Fibroblast of skin of scalp (primary cell): ENCODE measurements at regions not wholly inside any gene's neighbourhood (a gene's known extent, or its start where the extent isn't known, plus 50 kb on each side); places are given as distances from the start of the nearest gene placed in this dataset.
"Not testable (repeated sequence)": the region's sequence is repeated elsewhere in the genome, so short reads cannot be mapped to it uniquely, and the experiment has no call there.

ENCODE experiments used
- DNase-seq: peaks from one replicate; pipeline ENCODE4 v3.0.0-alpha.2; 2013

GRCh38 chr6:93081901-93082300 is 337.5 kb downstream of the EPHA7 start:
- DNase-seq, result no peak

GRCh38 chr6:93079061-93079460 is 340.3 kb downstream of the EPHA7 start:
- no peak for DNase-seq

GRCh38 chr6:93073811-93074210 is 345.5 kb downstream of the EPHA7 start:
- no peak for DNase-seq

GRCh38 chr6:93069856-93070255 is 349.5 kb downstream of the EPHA7 start:
- DNase-seq, result no peak

- no peak for DNase-seq
These were observed 359.4 kb downstream of the EPHA7 start for GRCh38 chr6:93059911-93060310.

GRCh38 chr6:93057584-93057983 is 361.8 kb downstream of the EPHA7 start:
- no peak for DNase-seq

- no peak for DNase-seq
These were observed 371.0 kb downstream of the EPHA7 start for GRCh38 chr6:93048381-93048780.

GRCh38 chr6:93047033-93047432 is 372.3 kb downstream of the EPHA7 start:
- DNase-seq, result no peak

- DNase-seq, result no peak
These were observed 374.2 kb downstream of the EPHA7 start for GRCh38 chr6:93045156-93045555.

- peak; percentile 45 for DNase-seq
These were observed 379.0 kb downstream of the EPHA7 start for GRCh38 chr6:93040375-93040774.

- DNase-seq, result peak; percentile 2
These were observed 382.5 kb downstream of the EPHA7 start for GRCh38 chr6:93036835-93037234.

- DNase-seq, result no peak
These were observed 383.6 kb downstream of the EPHA7 start for GRCh38 chr6:93035756-93036155.

GRCh38 chr6:93021235-93021915 is 398.0 kb downstream of the EPHA7 start:
- DNase-seq, result no peak

GRCh38 chr6:93017626-93018025 is 401.7 kb downstream of the EPHA7 start:
- DNase-seq, result no peak

GRCh38 chr6:93017213-93017612 is 402.1 kb downstream of the EPHA7 start:
- DNase-seq, result no peak

- DNase-seq, result no peak
These were observed 406.3 kb downstream of the EPHA7 start for GRCh38 chr6:93013054-93013453.

GRCh38 chr6:93008375-93008774 is 411.0 kb downstream of the EPHA7 start:
- DNase-seq, result no peak

GRCh38 chr6:92989656-92990055 is 429.7 kb downstream of the EPHA7 start:
- no peak for DNase-seq

- no peak for DNase-seq
These were observed 440.1 kb downstream of the EPHA7 start for GRCh38 chr6:92979281-92979680.

GRCh38 chr6:92977018-92977417 is 442.3 kb downstream of the EPHA7 start:
- no peak for DNase-seq

- no peak for DNase-seq
These were observed 452.0 kb downstream of the EPHA7 start for GRCh38 chr6:92967362-92967761.

- DNase-seq, result no peak
These were observed 456.5 kb downstream of the EPHA7 start for GRCh38 chr6:92962846-92963245.

- DNase-seq, result not testable (repeated sequence)
These were observed 467.2 kb downstream of the EPHA7 start for GRCh38 chr6:92952111-92952510.

- DNase-seq, result no peak
These were observed 473.6 kb downstream of the EPHA7 start for GRCh38 chr6:92945799-92946198.

GRCh38 chr6:92944132-92944531 is 475.2 kb downstream of the EPHA7 start:
- DNase-seq, result no peak
